Stimulated activated CD8-positive, alpha-beta memory T cell treated with anti-CD3 and anti-CD28 coated beads, Interleukin-15, amount 100 ng/mL, for 4 hours (primary cell): ENCODE measurements at regions not wholly inside any gene's neighbourhood (a gene's known extent, or its start where the extent isn't known, plus 50 kb on each side); places are given as distances from the start of the nearest gene placed in this dataset.
A peak's percentile ranks its signal among the peaks of the same experiment; 100 is the strongest.

ENCODE experiments used
- DNase-seq, 2 donors: peaks; one replicate each; pipeline ENCODE4 v3.0.0-alpha.2; 2020; ENCODE audit warnings: low read depth in 2 of 2

GRCh38 chrX:10078266-10078665 is 78.5 kb upstream of the CLCN4 start:
- DNase-seq: no peak

DNA sequence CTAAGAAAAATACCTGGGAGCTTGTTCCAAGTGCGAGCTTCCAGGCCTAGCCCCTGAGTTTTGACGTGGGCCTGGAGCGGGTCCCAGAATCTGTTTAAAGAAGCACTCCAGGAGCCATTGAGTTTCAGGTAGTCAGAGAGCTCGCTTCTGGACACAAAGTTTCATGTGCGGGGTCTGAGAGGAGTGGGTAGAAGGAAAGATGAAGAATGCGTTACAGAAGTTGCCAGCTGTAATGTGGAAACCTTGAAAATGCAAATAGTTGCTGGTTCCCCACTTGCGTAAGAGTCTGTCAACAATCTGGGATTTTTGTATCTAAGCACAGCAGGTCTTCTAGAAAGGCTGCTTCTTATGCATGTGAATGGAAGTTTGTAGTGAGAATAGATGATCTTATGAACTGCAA is 77.5 kb upstream of the CLCN4 start:
- DNase-seq: no peak

DNA sequence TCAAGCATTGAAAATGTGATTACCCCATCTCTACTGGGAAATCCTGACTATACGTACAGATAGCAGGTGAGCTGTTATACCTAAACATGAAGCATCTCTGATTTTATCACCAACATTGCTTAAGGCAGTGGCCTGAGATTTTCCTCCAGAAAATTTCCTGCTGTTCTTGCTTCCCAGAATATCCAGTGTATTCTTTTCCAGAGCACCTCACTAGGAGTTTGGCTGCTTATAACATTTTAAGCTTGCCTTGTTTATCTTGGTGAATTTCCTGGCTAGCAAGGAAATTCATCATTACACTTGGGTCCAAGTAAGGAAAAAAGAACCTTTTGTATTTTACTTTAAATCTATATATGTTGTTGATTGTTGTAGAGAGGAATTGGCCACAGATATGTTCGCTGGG is 73.0 kb upstream of the CLCN4 start:
- DNase-seq: no peak

DNA sequence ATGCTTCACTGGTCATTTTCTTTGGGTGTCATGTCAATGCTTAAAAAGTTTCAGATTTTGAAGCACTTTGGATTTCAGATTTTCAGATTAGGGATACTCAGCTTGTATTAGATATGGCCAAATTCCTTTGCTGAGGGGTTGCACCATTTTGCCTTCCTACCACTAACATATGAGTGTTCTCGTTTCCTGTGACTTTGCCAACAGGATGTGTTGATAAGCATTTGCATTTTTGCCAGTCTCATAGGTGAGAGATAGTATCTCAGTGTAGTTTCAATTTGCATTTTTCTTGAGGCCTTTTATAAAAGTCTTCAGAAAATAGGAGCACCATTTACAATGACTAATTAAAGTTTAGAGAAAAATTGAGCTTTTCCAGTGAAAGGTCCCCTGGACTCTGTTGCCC is 71.6 kb upstream of the CLCN4 start:
- DNase-seq: no peak

- DNase-seq: no peak
Observed at GRCh38 chrX:10086676-10087075, 70.1 kb upstream of the CLCN4 start.

DNA sequence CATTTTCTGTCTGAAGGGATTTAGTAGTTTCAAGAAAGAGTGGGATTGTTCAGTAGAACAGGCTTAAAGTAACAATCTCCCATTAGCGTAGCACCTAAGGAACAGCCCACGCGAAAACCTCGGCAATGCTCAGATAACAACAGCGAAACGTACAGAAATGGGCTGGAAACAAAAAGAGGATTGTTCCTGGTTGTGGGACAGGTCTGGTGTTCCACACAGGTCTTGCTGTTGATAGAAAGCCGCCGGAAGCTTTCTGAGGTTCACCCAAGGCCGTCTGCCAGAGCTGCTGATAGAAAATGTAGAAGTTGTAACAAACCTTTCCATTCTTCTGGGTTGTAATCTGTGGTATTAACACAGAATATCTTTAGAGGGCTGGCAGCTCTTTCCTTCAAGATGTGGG is 69.4 kb upstream of the CLCN4 start:
- DNase-seq: no peak

DNA sequence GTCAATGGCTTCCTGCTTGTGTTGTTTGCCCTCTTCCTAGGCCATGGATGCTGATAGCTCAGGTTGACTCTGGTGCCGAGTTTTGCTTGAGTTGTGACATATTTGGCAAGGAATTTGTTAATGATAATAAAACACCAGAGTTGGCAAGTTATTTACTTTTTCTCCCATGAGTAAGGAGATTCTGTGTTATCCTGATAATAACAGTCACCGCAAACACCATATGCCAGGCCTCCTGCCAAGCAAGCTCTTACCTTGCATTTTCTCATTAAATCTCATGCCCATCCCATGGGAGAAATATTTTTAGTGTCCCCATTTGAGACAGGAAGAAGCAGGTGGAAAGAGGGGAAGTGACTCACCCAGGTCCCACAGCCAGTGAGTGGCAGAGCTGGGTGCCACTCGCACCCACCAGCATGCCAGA is 67.4 kb upstream of the CLCN4 start:
- no peak for DNase-seq

DNA sequence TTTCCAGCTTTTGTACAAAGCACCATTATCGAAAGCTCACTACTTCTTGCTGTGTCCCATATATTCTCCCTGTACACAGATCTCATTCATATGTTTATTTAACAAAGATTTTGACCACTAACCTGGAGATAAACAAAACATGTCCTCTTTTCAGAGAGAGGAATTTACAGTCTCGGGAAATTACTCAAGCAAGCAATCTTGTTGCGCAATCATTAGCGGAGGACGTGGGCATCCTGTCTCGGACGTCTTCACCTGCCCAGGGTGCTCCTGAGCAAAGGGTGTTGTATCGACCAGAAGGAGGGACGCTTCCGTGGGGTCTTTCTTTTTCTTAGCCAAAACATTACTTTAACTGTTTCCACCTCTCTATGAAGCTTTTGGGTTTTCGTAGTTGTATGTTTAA is 66.5 kb upstream of the CLCN4 start:
- DNase-seq: no peak

- DNase-seq: no peak
Observed at GRCh38 chrX:10095246-10095645, 61.5 kb upstream of the CLCN4 start.

DNA sequence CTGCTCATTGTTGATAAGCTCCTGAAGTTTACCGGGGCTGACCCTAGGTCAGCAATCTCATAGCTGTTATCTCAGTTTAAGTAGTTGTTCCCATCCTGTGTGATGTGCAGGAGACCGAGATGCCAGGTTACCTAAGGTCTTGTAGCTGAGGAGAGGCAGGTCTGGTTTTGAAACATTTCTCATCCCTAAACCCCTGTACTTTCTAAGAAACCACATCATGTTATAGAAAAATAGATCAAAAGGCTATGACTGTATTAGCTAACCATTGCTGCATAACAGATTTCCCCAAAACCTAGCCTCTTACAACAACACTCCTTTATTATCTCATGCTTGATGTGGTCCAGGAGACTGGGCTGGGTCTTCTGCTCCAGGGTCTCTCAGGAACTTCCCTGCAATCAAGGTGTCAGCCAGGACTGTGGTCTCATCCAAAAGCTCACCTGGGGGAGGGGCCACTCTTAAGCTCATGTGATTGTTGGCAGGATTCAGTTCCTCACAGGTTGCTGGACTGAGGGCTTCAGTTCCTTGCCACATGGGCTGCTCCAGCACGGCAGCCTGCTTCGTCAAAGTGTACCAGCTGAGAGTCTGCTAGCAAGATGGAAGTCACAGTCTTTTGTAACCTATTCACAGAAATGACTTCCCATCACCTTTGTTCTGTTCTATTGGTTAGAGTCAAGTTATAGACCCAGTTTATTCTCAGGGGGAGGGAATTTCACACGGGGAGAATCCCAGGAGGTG is 60.9 kb upstream of the CLCN4 start:
- no peak for DNase-seq

- peak in 1 of 2 donors; percentile 47 for DNase-seq
Observed at GRCh38 chrX:10098270-10098713, 58.5 kb upstream of the CLCN4 start.

DNA sequence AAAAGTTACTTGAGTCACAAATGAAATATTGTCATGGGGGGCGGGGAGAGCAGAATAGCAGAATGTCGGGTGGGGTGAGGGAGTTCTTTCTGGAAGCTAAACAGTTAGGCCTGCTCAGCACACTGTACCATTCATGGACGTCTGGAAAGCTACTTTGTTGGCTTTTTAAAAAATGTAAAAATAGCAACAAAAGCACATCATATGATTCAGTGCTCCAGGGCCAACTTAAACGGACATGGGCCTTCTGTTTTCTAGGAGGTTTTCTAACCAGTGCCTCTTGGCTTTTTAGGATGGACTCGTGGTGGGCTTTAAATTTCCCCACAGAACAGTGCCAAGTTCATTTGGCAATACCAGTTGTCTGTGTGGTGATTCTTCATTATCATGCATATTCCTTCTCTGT is 57.4 kb upstream of the CLCN4 start:
- DNase-seq: no peak

DNA sequence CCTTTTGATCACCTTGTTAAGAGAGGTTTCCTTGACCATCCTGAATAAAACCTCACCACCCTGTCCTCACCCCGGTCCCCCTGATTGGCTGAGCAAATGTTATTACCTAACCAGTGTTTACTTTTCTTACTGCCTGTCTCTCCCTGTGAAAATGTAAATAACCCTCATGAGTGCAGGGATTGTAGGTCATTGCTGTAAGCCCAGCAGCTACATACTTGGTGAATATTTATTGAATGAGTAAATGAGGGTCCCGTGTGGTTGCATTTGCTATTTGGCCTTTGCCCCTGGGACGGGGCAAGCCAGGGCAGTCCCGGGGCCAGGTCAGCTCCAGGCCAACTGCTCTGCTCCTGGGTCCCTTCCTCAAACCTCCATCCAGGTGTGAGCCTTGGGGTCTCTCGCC is 55.5 kb upstream of the CLCN4 start:
- no peak for DNase-seq

GRCh38 chrX:10102046-10102704 is 54.6 kb upstream of the CLCN4 start:
- no peak for DNase-seq

- no peak for DNase-seq
Observed at GRCh38 chrX:10103023-10103422, 53.8 kb upstream of the CLCN4 start.

DNA sequence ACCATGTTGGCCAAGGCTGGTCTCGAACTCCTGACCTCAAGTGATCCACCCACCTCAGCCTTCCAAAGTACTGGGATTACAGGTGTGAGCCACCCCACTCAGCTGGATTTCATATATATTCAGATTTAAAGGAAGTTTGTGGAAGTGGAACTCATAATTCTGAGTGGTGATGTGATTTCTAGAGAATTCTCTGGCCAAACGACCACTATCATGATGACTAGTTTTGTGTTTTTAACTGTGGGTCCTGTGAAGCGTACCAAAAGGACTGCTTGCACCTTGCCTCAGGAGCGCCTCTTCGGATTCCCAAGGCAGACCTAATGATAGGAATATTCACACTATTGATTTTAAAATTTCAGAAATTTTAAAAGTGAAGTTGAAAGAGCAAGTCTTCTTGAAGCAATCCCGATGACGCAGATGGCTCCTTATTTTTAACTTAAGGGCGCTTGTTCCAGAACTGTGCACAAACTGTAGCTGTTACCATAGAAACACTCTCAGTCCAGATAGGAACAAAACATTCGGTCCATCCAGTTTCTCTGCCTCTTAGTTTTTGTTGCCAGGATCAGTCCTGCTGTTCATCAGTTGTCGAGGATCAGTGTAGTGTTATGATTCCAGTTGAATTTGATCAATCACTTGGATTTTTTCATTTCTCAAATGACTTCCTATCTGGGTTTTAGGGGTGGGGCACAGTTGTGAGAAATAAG is 51.7 kb upstream of the CLCN4 start:
- no peak for DNase-seq

DNA sequence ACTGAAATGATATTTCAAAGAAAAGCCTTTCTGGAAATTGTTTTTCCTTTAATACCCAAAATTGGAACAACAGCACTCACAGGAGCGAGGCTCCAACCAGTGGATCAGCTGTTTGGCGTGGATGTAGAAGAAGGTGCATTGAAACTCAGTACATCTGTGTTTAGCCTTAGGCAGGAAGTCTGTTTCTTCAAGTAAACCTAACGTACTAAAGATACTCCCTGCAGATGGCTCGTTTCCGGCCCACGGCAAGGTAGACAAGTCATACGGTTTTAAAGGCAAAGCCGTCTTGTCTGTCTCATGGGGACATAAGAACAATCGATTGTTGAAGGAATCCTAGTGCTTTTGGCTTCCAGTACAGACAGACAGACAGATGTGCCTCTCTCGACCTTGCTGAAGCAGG is 50.0 kb upstream of the CLCN4 start:
- DNase-seq: no peak
